K562 (cell line): ENCODE measurements at regions not wholly inside any gene's neighbourhood (a gene's known extent, or its start where the extent isn't known, plus 50 kb on each side); places are given as distances from the start of the nearest gene placed in this dataset.

Experiments
- BACH1 ChIP-seq: fragments of 200-800 bp; sonication (Bioruptor generic); IDR thresholded peaks from 2 replicates; pipeline ENCODE4 v1.6.1; 2016; ENCODE audit warnings: missing genetic modification characterization, missing compliant biosample characterization
- CBX3 ChIP-seq, 2 experiments: IDR thresholded peaks; 1 replicate in 1 of 2; 2 replicates in 1 of 2; pipeline ENCODE4 v1.6.1; 2012; ENCODE audit warnings: inconsistent platforms in 2 of 2, low read length in 2 of 2, borderline replicate concordance in 1 of 2, control low read depth in 1 of 2
- CLOCK ChIP-seq: fragments of 250-450 bp; sonication (Bioruptor Pico); IDR thresholded peaks from 2 replicates; pipeline ENCODE4 v1.4.0; 2020; ENCODE audit warnings: mild to moderate bottlenecking, moderate library complexity, borderline replicate concordance
- E2F6 ChIP-seq, 2 experiments: IDR thresholded peaks; 2 replicates each; pipeline ENCODE4 v1.6.1; 2011; ENCODE audit warnings: borderline replicate concordance in 1 of 2, control low read depth in 1 of 2, low read depth in 1 of 2, low read length in 1 of 2, mild to moderate bottlenecking in 1 of 2, mixed read lengths in 1 of 2, moderate library complexity in 1 of 2; ENCODE audit not compliant: insufficient read depth in 1 of 2, insufficient read length in 1 of 2, poor library complexity in 1 of 2, severe bottlenecking in 1 of 2; ENCODE audit errors: extremely low read depth in 1 of 2
- ELF1 ChIP-seq: fragments of 200-800 bp; sonication (Bioruptor generic); IDR thresholded peaks from 2 replicates; pipeline ENCODE4 v1.6.1; 2016; ENCODE audit warnings: missing genetic modification characterization, missing compliant biosample characterization
- GATAD2B ChIP-seq: fragments of 450-650 bp; IDR thresholded peaks from 2 replicates; pipeline ENCODE4 v1.6.1; 2017; ENCODE audit warnings: mild to moderate bottlenecking, borderline replicate concordance
- GTF3C2 ChIP-seq: IDR thresholded peaks from 3 replicates; pipeline ENCODE4 v1.6.1; 2011; ENCODE audit warnings: borderline replicate concordance, mild to moderate bottlenecking, moderate library complexity; ENCODE audit not compliant: insufficient read length; ENCODE audit errors: extremely low read depth
- HIVEP1 ChIP-seq: fragments of 250-450 bp; sonication (Bioruptor Pico); IDR thresholded peaks from 2 replicates; pipeline ENCODE4 v1.4.0; 2020; ENCODE audit warnings: mild to moderate bottlenecking
- HNRNPUL1 ChIP-seq: fragments of 200-400 bp; formaldehyde crosslinking; IDR thresholded peaks from 2 replicates; pipeline ENCODE4 v1.6.1; 2017; ENCODE audit warnings: low read length
- MBD2 ChIP-seq: sonication (generic); IDR thresholded peaks from 2 replicates; pipeline ENCODE4 v1.6.1; 2016; ENCODE audit warnings: low read depth, borderline replicate concordance
- MCM5 ChIP-seq: fragments of 450-650 bp; IDR thresholded peaks from 2 replicates; pipeline ENCODE4 v1.6.1; 2016; ENCODE audit warnings: low read depth
- MLX ChIP-seq, 2 experiments: fragments of 450-650 bp in 1 of 2; sonication (generic) in 1 of 2; formaldehyde crosslinking; conservative IDR thresholded peaks; 2 replicates each; pipeline versions ENCODE4 v1.4.0 to v1.8.1; 2020 to 2022; ENCODE audit warnings: mild to moderate bottlenecking in 1 of 2, missing genetic modification reagents in 1 of 2
- MTA3 ChIP-seq: fragments of 450-650 bp; formaldehyde crosslinking; IDR thresholded peaks from 2 replicates; pipeline ENCODE4 v1.6.1; 2017; ENCODE audit warnings: mild to moderate bottlenecking, borderline replicate concordance
- NFATC3 ChIP-seq: fragments of 450-650 bp; IDR thresholded peaks from 2 replicates; pipeline ENCODE4 v1.6.1; 2017; ENCODE audit warnings: mild to moderate bottlenecking
- NFE2 ChIP-seq: IDR thresholded peaks from 2 replicates; pipeline ENCODE4 v1.6.1; 2014; ENCODE audit warnings: antibody characterized with exemption, low read depth
- PHF21A ChIP-seq: fragments of 450-650 bp; IDR thresholded peaks from 2 replicates; pipeline ENCODE4 v1.6.1; 2017; ENCODE audit warnings: low read depth, borderline replicate concordance
- SMAD1 ChIP-seq: fragments of 150-350 bp; IDR thresholded peaks from 2 replicates; pipeline ENCODE4 v1.6.1; 2014; ENCODE audit warnings: low read length, low read depth; ENCODE audit not compliant: partially characterized antibody
- SMARCA4 ChIP-seq: fragments of 450-650 bp; IDR thresholded peaks from 2 replicates; pipeline ENCODE4 v1.6.1; 2016
- ZFP36 ChIP-seq: fragments of 150-350 bp; IDR thresholded peaks from 2 replicates; pipeline ENCODE4 v1.6.1; 2018; ENCODE audit warnings: low read length, low read depth; ENCODE audit not compliant: partially characterized antibody
- ZNF140 ChIP-seq: fragments of 250-450 bp; sonication (Bioruptor Pico); IDR thresholded peaks from 2 replicates; pipeline ENCODE4 v1.8.0; 2021; ENCODE audit warnings: moderate library complexity, mild to moderate bottlenecking, inconsistent platforms
- ZNF175 ChIP-seq: fragments of 200-800 bp; sonication (Bioruptor generic); IDR thresholded peaks from 2 replicates; pipeline ENCODE4 v1.6.1; 2016; ENCODE audit warnings: low read depth, mild to moderate bottlenecking, missing genetic modification characterization, missing compliant biosample characterization
- ZNF24 ChIP-seq: fragments of 450-650 bp; IDR thresholded peaks from 2 replicates; pipeline ENCODE4 v1.6.1; 2016
- ZNF311 ChIP-seq: fragments of 250-450 bp; sonication (Bioruptor Pico); IDR thresholded peaks from 2 replicates; pipeline ENCODE4 v1.4.0; 2020; ENCODE audit warnings: mild to moderate bottlenecking, moderate library complexity

GRCh38 chr11:109946322-109946846 is 146.8 kb upstream of the ZC3H12C start (continued):
- TF ChIP-seq E2F6 (IDR thresholded peaks at IDR 0.05; ENCODE audit: borderline replicate concordance in 1 of 2, extremely low read depth in 1 of 2, insufficient read depth in 1 of 2, insufficient read length in 1 of 2, low read depth in 1 of 2, low read length in 1 of 2, poor library complexity in 1 of 2, severe bottlenecking in 1 of 2): no peak
- TF ChIP-seq MTA3: 0 out of 2 replicates have a peak, but pooled peaks have one; percentile 62
- TF ChIP-seq MCM5: no peak
- no peak for TF ChIP-seq ZNF175
- TF ChIP-seq ZNF24: no peak
- no peak for TF ChIP-seq CLOCK (CRISPR knock-in tag)
- peak; percentile 91 for TF ChIP-seq NFE2
- no peak for TF ChIP-seq SMAD1
- TF ChIP-seq CBX3 (IDR thresholded peaks at IDR 0.05; ENCODE audit: borderline replicate concordance in 1 of 2, low read length in 2 of 2): peak in 1 of 2 experiments; percentile 45; a peak in 1 of 3 replicates
- TF ChIP-seq ZFP36: no peak
- TF ChIP-seq HNRNPUL1: no peak
- peak; percentile 67; the same call in 1 of the 2 replicates for TF ChIP-seq BACH1 (tag)
- TF ChIP-seq PHF21A: no peak
- no peak for TF ChIP-seq NFATC3
- no peak for TF ChIP-seq ZNF140 (CRISPR knock-in tag)
- TF ChIP-seq GATAD2B: no peak
- TF ChIP-seq GTF3C2: no peak
- TF ChIP-seq ZNF311 (CRISPR knock-in tag): no peak
- no peak for TF ChIP-seq HIVEP1
- TF ChIP-seq ELF1 (tag): peak; percentile 97
- TF ChIP-seq MBD2: no peak
- TF ChIP-seq MLX (CRISPR knock-in tag; conservative IDR thresholded peaks at IDR 0.05): no peak
- no peak for TF ChIP-seq SMARCA4
